PC-9 (cell line): ENCODE measurements at regions not wholly inside any gene's neighbourhood (a gene's known extent, or its start where the extent isn't known, plus 50 kb on each side); places are given as distances from the start of the nearest gene placed in this dataset.

Experiments used
- CTCF ChIP-seq: fragments of 200-600 bp; sonication (generic); conservative IDR thresholded peaks from 2 replicates; pipeline ENCODE4 v1.6.1; 2017; ENCODE audit warnings: mixed run types, antibody characterized with exemption, mild to moderate bottlenecking, moderate library complexity
- EZH2 ChIP-seq: fragments of 200-600 bp; sonication (generic); IDR thresholded peaks from 2 replicates; pipeline ENCODE4 v1.8.0; 2017; ENCODE audit warnings: antibody characterized with exemption, low read depth

DNA sequence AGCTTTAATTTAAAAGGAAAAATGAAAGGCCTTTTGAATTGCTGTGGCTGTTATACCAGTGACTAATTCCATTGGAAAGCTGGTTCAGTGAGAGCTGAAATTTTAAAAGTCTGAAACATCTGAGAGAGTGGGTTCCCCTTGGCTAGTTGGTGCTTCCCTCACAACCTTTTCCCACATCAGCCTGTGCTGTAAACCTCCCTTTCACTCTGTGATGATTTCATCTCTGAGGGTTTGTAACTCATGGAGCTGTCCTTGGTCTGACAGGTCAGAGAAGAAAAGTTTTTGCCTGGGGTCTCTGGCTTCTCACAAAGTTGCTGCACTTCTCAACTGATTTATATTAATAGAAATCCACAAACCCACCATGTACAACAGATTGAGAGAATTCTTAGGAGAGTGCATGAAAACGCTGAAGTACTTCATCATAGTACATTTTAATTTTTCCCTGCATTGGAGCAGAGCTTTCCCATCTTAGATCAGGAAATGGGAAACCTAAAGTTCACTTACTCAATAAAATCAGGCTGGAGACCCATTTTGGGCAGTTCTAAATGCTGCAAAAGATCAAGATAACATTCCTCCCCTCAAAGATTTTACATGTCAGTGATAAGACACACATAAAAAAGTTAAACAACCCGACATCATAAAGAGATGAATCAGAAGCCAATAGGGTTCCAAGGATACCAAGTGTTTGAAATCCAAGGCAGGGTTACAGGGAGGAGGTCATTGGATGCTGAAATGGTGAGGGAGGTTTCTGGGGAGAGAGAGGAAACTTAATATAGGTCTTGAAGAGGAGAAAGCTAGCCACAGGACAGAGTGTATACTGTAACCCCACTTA is 157.0 kb upstream of the MKLN1 start:
- TF ChIP-seq EZH2 (no peak), CTCF (no peak)
